ENCODE measurements at regions not wholly inside any gene's neighbourhood (a gene's known extent, or its start where the extent isn't known, plus 50 kb on each side); places are given as distances from the start of the nearest gene placed in this dataset.
A peak's percentile ranks its signal among the peaks of the same experiment; 100 is the strongest.

DNA sequence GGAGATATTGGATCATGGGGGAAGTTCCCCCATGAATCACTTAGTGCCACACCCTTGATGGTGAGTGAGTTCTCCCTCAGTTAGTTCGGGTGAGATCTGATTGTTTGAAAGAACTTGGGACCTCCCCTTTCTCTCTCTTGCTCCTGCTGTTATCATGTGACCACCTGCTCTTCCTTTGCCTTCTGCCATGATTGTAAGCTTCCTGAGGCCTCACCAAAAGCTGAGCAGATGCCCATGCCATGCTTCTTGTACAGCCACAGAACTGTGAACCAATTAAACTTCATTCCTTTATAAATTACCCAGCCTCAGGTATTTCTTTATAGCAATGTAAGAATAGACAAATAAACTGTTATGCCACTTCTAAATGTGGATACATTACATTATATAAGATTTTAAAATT, 686.7 kb upstream of the MARCKS start:
- peak in 1 of 3 donors; percentile 14 for DNase-seq

GRCh38 chr6:113171882-113172281, 685.3 kb upstream of the MARCKS start:
- DNase-seq = no peak

DNA sequence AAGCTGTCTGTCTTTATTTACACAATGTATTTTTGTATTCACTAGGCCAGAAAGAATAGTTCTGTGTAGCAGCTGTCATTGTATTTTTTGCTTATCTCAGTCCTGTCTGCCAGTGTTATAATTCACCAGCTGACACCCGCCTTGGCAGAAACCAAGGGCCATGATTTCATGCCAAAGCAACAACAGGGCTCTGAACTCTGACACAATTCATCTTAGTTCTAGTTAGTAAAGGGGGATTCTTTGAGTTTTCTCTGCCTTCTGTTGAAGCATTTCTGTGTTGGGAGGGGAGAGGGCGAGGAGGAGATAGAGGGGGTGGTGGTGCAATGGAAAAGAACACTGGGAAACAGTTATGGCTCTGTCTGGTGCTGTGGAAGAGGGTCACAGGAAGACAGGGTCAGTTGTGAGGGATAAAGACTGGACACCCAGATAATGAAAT, 684.6 kb upstream of the MARCKS start:
- DNase-seq = no peak

DNA sequence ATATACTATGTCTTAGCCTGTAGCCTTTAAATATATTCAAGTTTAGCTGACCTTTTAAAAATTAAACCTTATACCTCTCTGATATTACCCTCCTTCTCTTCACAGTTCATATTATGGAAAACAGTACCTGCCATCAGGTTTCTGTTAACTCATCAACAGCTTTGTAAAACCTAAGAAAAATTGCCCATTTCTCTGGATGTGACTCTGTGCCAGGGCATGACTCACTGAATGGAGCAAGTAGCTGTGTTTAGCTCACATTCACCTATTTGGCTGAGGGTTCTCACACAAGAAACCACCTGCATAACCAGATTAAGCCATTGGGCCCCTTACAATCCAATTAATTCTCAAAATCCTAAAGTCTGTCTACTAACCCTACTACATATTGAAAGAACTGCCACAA, 678.8 kb upstream of the MARCKS start:
- no peak for DNase-seq

DNA sequence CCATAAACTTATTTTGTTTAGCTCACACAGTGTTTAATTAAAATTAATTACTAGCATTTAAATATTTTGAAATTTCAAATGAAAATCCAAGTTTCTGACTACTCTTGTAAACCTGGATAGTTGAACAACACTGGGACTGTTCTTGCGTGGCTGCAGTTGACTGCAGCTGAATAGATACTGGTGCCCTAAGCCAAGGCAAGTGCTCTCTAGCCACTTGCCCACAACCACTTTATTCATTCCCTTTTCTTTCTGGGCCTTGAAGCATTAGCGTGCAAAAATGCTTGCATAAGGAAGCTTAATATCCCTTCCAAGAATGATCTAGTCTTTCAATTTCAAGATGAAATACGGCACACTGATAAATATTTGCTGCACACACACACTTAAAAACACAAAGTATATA, 676.0 kb upstream of the MARCKS start:
- no peak for DNase-seq

GRCh38 chr6:113182370-113183141, 674.6 kb upstream of the MARCKS start:
- DNase-seq = no peak

GRCh38 chr6:113184291-113184690, 672.9 kb upstream of the MARCKS start:
- no peak for DNase-seq

GRCh38 chr6:113184736-113185135, 672.4 kb upstream of the MARCKS start:
- DNase-seq = no peak

- no peak for DNase-seq
Measured at GRCh38 chr6:113185299-113185698, 671.8 kb upstream of the MARCKS start.

GRCh38 chr6:113187661-113188060, 669.5 kb upstream of the MARCKS start:
- no peak for DNase-seq

DNA sequence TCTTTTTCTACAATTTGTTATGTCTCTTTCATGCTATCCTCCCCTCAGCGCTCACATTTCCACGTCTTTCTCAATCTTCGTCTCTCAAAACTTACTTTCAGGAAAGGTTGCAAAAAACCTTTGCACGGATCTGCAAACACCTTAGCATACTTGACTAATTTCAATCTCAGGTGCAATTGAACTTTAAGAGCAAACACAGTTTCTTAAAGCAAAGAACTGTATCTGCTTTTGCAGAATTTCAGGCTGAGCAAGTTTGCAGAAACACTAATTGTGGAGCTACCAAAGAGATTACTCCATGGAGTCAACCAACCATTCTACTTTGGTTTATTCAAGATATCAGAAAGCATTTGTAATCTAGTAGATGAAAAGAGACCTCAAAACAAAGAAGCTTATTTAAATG, 668.2 kb upstream of the MARCKS start:
- no peak for DNase-seq

DNA sequence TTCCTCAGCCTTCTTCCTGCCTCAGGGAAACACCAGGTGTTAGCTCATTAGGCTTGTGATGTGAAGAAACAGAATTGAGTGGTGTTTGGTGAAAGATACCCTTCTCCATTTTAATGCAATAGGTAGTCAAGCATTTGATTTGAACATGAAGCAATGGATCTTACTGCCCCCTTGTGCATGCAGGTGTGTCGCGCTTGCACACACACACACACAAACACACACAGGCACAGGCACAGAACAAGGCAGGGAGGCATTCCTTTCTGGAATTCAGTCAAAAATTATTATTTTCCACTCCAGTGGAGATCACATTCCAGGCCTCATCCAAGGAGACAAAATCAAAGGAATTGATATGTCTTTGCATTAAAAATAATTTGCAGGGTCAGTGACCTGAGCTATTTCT, 667.0 kb upstream of the MARCKS start:
- no peak for DNase-seq

- no peak for DNase-seq
Measured at GRCh38 chr6:113194090-113194489, 663.1 kb upstream of the MARCKS start.

- DNase-seq = no peak
Measured at GRCh38 chr6:113202852-113203714, 654.1 kb upstream of the MARCKS start.

GRCh38 chr6:113203715-113204110, 653.4 kb upstream of the MARCKS start:
- no peak for DNase-seq

DNA sequence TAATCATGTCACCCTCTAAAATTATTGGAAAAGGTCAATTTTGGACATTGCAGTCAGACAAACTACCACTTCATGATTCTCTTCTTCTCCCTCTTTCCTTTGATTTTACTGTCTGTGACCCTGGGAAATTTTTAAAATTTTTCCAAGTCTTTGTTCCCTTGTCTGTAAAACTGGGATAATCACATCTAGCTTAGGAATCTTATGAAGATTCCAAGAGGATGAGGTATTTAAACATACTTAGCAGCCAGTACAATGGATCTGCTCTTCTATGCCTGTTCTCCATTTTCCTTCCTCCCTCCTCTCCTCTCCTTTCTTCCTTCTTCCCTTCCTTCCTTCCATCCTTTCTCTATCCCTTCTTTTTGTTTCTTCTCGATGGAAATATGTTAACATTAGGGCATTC, 651.6 kb upstream of the MARCKS start:
- no peak for DNase-seq

GRCh38 chr6:113208726-113209125, 648.4 kb upstream of the MARCKS start:
- no peak for DNase-seq

DNA sequence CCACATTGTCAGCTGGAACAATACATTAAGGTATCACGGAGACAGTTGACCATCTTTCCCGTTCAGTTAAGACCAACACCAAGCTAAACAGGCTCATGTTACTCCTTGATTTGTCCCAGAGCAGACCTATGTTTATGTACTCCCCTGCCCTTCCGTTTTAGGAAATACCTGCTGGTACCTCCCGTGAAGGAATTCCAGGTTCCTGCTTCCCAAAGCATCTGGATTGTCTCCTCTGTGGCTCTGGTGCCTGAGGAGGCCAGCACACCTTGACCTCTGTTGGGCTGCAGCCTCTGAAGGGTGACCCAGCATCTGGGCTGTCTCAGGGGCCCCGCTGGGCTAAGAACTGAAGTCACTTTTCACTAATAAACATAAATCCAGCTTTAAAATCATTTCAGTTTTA, 647.8 kb upstream of the MARCKS start:
- no peak for DNase-seq

DNA sequence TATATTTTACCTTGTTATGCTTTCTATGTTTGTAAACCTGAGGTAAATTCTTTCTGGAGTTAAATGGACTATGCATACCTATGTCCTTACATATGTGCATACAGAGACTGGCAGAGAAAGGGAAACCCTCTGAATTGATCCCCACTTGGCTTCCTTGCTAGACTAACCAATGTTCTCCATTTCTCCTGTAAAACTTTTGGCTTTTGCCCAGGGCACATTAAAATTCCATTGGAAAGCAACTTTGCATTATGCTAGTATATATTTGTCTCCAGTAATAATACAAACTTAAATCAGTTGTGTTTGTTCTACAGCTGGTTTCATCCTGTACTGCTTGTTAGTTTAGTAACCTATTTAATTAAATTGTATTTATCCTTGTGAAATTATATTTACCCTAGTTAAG, 646.0 kb upstream of the MARCKS start:
- no peak for DNase-seq

- DNase-seq = no peak
Measured at GRCh38 chr6:113219783-113220182, 637.4 kb upstream of the MARCKS start.

DNA sequence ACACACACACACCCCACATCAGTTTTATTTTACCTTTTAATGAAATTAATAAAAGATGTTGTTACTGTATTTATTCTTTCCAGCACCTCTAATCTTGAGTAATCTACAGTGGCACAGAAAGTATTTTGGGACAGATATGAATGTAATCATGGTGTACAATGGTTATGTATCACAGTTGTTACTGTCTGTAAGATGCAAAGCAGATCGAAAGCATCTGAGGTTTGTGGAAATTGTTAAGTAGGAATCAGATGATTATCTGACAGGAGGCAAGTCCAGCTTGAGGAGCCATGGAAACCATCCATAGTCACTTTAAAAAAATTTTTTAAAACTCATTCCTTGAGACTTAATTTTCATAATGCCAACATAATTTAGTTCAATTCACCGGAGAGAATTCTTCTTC, 636.3 kb upstream of the MARCKS start:
- no peak for DNase-seq

DNA sequence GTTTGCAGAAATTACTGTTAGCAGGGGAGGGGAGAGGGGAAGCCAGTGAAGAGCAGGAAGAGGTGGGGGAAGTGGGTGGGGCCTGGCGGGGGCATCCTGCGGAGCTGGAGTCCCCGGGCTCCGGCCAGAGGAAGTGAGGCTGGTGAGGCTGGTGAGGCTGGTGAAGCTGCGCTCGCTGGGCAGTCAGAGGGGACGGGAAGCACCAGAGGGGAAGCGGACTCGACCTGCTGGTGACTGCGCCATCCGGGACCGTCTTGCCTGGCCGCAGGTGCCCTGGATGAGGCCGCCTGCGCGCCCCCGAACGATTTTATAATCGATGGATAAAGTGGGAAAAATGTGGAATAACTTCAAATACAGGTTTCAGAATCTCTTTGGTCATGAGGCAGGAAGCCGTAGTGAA, 635.3 kb upstream of the MARCKS start:
- DNase-seq = no peak

- no peak for DNase-seq
Measured at GRCh38 chr6:113246186-113246585, 611.0 kb upstream of the MARCKS start.

- no peak for DNase-seq
Measured at GRCh38 chr6:113248532-113248931, 608.6 kb upstream of the MARCKS start.
